ENCODE measurements at regions not wholly inside any gene's neighbourhood (a gene's known extent, or its start where the extent isn't known, plus 50 kb on each side); places are given as distances from the start of the nearest gene placed in this dataset.

- CTCF ChIA-PET = no interaction called here
- POLR2A ChIA-PET = no interaction called here
These were observed 465.1 kb downstream of the MN1 start for GRCh38 chr22:27336151-27337090.

GRCh38 chr22:27337676-27338075, 463.9 kb downstream of the MN1 start:
- ChIA-PET POLR2A (no interaction called here), CTCF (no interaction called here)

DNA sequence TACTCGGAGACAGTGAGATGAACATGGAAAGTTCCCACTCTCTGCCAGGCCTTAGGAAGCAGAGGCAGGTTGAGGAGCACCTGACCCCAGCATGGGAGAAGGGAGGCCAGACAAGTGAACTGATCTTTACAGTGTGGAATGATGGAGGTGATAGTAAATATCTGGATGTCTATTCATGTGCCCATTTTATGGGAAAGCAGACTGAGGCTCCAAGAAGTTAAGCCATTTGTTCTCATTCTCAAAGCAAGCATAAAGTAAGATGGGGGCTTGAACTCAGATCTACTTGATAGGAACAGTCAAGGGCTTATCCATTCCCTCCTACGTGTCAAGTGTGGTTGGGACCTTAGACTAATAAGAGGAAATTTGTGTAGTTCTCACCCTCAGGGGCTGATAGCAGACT, 461.5 kb downstream of the MN1 start:
- ChIA-PET CTCF (interaction anchor here (0.6 kb wide), 1 partner anchor 209 kb away, joined by 4 read pairs; no protein-coding TSS in a partner anchor), POLR2A (no interaction called here)

DNA sequence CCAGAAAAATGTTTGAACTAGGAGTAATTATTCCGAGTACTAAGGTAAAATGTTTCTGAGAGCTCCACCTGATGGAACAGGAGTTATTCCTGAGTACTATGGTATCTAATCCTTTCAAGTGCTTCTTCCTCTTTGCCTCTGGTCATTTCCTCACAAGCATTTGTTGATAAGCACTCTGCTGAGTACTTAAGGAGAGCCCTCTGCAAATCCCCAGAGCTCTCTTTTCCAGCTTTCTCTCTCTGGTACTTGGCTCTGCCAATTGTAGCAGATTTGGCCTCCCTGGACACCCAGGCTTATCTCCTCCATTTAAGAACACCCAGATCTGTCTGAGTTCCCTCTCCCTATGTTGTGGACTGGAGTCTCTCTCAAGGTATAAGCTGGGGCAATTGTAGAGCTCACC, 457.0 kb downstream of the MN1 start:
- ChIA-PET CTCF (no interaction called here), POLR2A (no interaction called here)

- CTCF ChIA-PET = no interaction called here
These were observed 455.9 kb downstream of the MN1 start for GRCh38 chr22:27345691-27346090.

GRCh38 chr22:27347951-27348350, 453.6 kb downstream of the MN1 start:
- POLR2A ChIA-PET = no interaction called here
- CTCF ChIA-PET = no interaction called here

More at GRCh38 chr22:27345691-27346090, 455.9 kb downstream of the MN1 start:
- POLR2A ChIA-PET = no interaction called here

DNA sequence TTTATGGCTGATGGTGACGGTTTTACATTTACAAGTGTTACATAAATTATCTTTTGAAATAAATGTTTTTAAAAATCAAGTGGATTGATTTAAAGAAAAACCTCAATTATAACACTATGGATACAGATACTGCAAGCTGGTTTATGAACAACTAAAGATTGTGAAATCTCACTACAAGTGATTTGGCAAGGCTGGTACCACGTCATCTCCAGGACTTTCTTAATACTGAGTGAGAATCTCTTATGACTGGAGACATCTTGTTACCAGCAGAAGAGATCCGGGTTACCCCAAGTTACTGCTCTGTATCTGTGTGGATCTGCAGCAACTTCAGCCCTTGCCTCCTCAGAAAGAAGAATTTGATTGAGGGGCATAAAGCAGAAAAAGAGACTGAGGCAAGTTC, 452.9 kb downstream of the MN1 start:
- POLR2A ChIA-PET = no interaction called here
- CTCF ChIA-PET = no interaction called here

DNA sequence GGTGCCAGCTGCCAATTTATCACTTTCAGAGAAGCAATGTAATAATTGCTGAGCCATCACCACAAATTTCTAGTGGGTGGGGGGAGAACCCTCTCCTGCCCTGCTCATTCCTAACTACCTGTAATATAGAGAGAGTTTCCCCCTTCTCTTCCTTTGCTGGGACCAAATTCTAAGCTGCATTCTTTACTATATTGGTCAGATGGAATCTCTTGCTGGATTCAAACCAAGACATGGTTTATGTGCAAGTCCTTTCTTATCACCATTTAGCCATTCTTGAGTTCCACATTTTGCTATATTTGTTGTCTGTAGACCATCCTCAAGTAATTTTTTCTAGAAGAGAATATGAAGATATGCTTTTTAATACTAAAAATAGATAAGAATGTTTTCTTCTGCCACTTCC, 452.1 kb downstream of the MN1 start:
- POLR2A ChIA-PET = no interaction called here
- CTCF ChIA-PET = no interaction called here

DNA sequence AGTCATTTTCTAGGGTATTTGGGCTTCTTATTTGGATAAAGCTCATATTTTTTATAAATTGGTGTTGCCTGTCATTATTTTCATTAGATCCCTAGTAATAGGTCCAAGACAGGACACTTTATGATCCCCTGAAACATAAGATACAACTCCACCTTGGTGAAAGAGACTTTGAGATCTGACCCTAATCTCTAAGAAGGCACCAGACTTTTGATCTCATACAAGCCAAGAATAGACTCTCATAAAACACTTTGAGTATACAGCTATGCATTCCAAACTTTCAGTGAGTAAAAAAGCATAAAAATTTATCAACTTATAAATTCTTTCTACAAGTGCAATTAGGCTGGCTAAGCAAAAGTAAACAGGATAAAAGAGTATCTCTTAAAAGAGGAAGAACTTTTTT, 451.2 kb downstream of the MN1 start:
- POLR2A ChIA-PET = no interaction called here
- CTCF ChIA-PET = no interaction called here

- CTCF ChIA-PET = no interaction called here
- POLR2A ChIA-PET = no interaction called here
These were observed 449.1 kb downstream of the MN1 start for GRCh38 chr22:27352426-27352825.

GRCh38 chr22:27358096-27358870, 443.3 kb downstream of the MN1 start:
- CTCF ChIA-PET = no interaction called here
- POLR2A ChIA-PET = no interaction called here

GRCh38 chr22:27370269-27370668, 431.3 kb downstream of the MN1 start:
- ChIA-PET CTCF (no interaction called here), POLR2A (no interaction called here)

DNA sequence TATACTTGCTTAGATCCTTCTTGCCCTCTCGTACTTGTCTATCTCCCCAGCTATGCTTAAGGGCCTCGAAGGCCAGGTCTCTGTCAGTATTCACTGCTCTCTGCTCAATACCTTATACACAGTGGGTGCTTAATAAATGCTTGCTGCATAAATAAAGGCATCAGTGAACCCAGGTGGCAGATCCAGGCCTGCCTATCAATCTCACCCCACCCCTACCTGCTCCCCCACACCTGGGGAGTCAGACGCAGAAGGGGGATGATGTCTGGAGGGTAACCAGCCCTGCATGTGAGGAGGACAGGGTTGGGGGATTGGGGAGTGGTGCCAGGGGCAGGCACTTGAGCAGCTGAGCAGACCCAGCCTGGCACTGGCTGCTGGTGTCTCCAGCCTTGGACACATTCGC, 430.6 kb downstream of the MN1 start:
- CTCF ChIA-PET = interaction anchor here (0.7 kb wide), 1 partner anchor 455 kb away, joined by 4 read pairs; no protein-coding TSS in a partner anchor
- POLR2A ChIA-PET = no interaction called here

DNA sequence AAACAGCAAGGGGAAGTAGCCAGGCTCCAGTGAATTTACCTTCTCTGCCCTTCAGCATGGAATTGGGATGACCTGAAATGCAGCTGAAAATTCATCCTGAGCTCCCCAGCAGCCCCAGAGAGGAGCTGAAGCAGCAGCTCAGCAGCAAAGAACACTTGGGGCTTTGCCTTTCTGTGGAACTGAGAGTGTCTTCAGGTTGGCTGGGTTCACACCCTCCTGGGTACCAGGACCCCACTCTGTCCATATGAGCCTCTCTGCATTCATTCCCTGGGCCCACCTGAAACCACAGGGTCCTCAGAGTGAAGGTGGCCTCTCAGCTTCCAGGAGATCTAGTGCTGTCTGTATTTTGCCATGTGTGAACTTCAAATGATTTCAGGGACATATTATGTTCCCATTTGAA, 429.2 kb downstream of the MN1 start:
- CTCF ChIA-PET = no interaction called here
- POLR2A ChIA-PET = no interaction called here

- POLR2A ChIA-PET = no interaction called here
These were observed 428.4 kb downstream of the MN1 start for GRCh38 chr22:27372969-27373670.

DNA sequence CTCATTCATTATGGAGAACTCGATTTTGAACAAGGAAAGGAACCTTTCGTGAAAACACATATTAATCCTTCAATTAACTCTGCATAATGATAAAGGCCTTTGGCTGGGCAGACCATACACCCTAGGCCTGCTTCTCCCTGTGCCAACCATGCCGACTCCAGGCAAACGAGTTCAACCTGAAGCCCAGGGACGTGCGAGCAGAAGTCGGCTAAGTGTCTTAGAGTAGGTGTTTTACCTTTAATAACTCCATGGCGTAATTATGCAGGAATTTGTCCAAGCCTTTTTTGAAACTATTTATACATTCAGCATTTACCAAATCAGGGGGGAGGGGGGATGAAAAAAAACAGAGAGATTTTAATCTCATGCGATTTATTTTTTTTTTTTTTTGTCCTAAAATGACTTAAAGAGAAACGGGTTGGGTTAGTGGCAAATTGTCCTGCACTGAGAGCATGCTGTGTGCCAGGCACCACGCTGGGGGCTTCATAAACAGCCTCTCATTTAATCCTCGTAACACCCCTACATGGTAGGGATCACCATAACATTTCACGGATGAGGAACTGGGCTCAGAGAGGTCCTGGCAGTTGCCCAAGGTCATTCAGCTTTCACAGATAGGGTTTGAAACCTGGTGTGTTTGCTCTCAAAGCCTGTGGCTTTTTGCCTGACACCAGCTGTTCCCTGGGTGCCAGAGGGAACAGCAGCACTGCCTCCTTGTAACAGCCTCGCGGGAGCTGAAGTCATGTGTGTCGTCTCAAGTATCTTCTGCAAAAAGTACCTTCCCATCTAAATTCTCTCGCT, 423.9 kb downstream of the MN1 start:
- ChIA-PET POLR2A (no interaction called here), CTCF (no interaction called here)

More at GRCh38 chr22:27372969-27373670, 428.4 kb downstream of the MN1 start:
- CTCF ChIA-PET = no interaction called here

GRCh38 chr22:27378311-27378800, 423.2 kb downstream of the MN1 start:
- ChIA-PET POLR2A (no interaction called here), CTCF (no interaction called here)

GRCh38 chr22:27378995-27379394, 422.6 kb downstream of the MN1 start:
- POLR2A ChIA-PET = no interaction called here
- CTCF ChIA-PET = no interaction called here

DNA sequence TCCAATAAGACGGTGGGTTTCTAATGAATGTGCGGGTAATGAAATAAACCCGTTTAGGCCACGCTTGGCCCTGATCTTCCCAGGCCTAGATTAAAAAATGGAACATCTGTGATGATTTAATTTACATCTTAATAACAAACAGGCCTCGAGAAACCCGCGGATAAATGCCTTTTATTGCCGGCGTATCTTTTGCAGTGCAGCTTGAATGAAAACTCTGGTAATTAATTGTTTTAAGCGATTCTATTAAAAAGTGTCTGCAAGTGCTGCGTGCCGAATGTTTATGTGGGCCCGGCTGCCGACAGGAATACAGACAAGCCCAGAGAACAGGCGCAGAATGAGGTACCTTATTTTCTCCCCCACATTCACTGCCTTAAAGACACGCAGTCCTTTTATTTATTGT, 420.7 kb downstream of the MN1 start:
- ChIA-PET POLR2A (no interaction called here), CTCF (interaction anchor here (1.5 kb wide), 1 partner anchor 10 kb away, joined by 4 read pairs; no protein-coding TSS in a partner anchor)

DNA sequence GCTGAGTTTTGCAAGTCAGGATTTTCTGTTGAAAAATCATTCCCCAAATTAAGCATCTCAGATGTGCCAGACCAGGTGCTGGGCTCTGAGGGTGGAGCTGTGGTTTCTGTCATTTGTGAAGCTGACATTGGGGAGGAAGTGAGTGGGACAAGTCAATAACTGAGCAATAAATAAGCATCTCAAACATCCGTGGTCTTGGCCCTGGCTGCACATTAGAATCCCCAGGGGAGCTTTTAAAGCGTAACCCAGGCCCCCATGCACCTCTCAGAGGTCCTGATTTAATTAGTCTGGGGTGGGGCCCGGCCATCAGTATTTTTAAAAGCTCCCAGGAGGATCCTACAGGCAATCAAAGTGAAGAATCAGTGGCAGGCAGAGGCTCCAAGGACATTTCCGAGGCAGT, 420.0 kb downstream of the MN1 start:
- ChIA-PET POLR2A (no interaction called here), CTCF (interaction anchor here (1.5 kb wide), 1 partner anchor 9 kb away, joined by 4 read pairs; no protein-coding TSS in a partner anchor)

All from activated CD8-positive, alpha-beta memory T cell treated with anti-CD3 and anti-CD28 coated beads for 36 hours (primary cell).